Osteocyte (in vitro differentiated cells): ENCODE measurements at regions not wholly inside any gene's neighbourhood (a gene's known extent, or its start where the extent isn't known, plus 50 kb on each side); places are given as distances from the start of the nearest gene placed in this dataset.

Experiments used
- DNase-seq: peaks from one replicate; pipeline ENCODE4 v3.0.0; 2021; ENCODE audit warnings: mixed read lengths; ENCODE audit not compliant: unreplicated experiment; ENCODE audit errors: extremely low spot score
- H3K27ac Mint-ChIP-seq: one replicate; pipeline ENCODE4 v1.8.0; 2021; ENCODE audit warnings: mild to moderate bottlenecking, mixed read lengths; ENCODE audit not compliant: unreplicated experiment
- H3K27me3 Mint-ChIP-seq: one replicate; pipeline ENCODE4 v1.8.0; 2021; ENCODE audit warnings: mixed read lengths; ENCODE audit not compliant: unreplicated experiment
- H3K36me3 Mint-ChIP-seq: one replicate; pipeline ENCODE4 v1.8.0; 2021; ENCODE audit warnings: mixed read lengths; ENCODE audit not compliant: unreplicated experiment
- H3K4me1 Mint-ChIP-seq: one replicate; pipeline ENCODE4 v1.8.0; 2021; ENCODE audit warnings: mixed read lengths; ENCODE audit not compliant: unreplicated experiment
- H3K4me3 Mint-ChIP-seq: one replicate; pipeline ENCODE4 v1.8.0; 2021; ENCODE audit warnings: mild to moderate bottlenecking, moderate library complexity, mixed read lengths; ENCODE audit not compliant: unreplicated experiment
- H3K9me3 Mint-ChIP-seq: one replicate; pipeline ENCODE4 v1.8.0; 2021; ENCODE audit warnings: mixed read lengths; ENCODE audit not compliant: unreplicated experiment
- TF ChIP-seq, protein P1 (sequence below): fragments of 200-600 bp; sonication (generic); IDR thresholded peaks from 2 replicates; pipeline ENCODE4 v1.5.0; 2021; ENCODE audit warnings: antibody characterized with exemption, mild to moderate bottlenecking, moderate library complexity

- Mint-ChIP-seq H3K36me3 (no peaks in the 10 kb centered on the region), H3K9me3 (no peaks in the 10 kb centered on the region), H3K27ac (no peak overlapping the region), H3K4me3 (no peak overlapping the region), H3K4me1 (peaks cover 2% of the 10 kb centered on the region), H3K27me3 (peaks cover 29% of the 10 kb centered on the region)
- DNase-seq: no peak
- TF ChIP-seq, protein P1, sequence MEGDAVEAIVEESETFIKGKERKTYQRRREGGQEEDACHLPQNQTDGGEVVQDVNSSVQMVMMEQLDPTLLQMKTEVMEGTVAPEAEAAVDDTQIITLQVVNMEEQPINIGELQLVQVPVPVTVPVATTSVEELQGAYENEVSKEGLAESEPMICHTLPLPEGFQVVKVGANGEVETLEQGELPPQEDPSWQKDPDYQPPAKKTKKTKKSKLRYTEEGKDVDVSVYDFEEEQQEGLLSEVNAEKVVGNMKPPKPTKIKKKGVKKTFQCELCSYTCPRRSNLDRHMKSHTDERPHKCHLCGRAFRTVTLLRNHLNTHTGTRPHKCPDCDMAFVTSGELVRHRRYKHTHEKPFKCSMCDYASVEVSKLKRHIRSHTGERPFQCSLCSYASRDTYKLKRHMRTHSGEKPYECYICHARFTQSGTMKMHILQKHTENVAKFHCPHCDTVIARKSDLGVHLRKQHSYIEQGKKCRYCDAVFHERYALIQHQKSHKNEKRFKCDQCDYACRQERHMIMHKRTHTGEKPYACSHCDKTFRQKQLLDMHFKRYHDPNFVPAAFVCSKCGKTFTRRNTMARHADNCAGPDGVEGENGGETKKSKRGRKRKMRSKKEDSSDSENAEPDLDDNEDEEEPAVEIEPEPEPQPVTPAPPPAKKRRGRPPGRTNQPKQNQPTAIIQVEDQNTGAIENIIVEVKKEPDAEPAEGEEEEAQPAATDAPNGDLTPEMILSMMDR: no peak
Observed at GRCh38 chr11:26278354-26278753, 53.6 kb upstream of the ANO3 start.
